ENCODE measurements at regions not wholly inside any gene's neighbourhood (a gene's known extent, or its start where the extent isn't known, plus 50 kb on each side); places are given as distances from the start of the nearest gene placed in this dataset.

DNA sequence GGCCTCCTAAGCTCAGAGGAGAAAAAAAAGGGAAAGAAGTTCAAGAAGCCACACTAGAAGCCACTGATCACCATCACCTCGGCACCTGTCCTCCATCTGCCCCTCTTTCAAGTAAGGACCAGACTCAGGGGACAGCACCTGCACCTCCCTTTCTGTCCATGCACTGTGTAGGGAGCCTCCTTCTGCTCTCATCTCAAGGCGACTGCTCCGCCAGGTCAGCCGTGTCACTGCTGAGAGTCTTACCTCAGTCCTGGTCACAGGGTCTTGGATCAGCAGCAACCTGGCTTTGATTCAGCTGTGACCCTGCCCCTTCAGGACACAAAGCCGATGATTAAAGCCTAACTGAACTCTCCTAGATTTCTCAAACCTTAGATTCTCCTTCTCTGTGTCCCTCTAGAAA, 101.5 kb downstream of the ZNF280B start (continued):
- TF ChIP-seq, protein P1, sequence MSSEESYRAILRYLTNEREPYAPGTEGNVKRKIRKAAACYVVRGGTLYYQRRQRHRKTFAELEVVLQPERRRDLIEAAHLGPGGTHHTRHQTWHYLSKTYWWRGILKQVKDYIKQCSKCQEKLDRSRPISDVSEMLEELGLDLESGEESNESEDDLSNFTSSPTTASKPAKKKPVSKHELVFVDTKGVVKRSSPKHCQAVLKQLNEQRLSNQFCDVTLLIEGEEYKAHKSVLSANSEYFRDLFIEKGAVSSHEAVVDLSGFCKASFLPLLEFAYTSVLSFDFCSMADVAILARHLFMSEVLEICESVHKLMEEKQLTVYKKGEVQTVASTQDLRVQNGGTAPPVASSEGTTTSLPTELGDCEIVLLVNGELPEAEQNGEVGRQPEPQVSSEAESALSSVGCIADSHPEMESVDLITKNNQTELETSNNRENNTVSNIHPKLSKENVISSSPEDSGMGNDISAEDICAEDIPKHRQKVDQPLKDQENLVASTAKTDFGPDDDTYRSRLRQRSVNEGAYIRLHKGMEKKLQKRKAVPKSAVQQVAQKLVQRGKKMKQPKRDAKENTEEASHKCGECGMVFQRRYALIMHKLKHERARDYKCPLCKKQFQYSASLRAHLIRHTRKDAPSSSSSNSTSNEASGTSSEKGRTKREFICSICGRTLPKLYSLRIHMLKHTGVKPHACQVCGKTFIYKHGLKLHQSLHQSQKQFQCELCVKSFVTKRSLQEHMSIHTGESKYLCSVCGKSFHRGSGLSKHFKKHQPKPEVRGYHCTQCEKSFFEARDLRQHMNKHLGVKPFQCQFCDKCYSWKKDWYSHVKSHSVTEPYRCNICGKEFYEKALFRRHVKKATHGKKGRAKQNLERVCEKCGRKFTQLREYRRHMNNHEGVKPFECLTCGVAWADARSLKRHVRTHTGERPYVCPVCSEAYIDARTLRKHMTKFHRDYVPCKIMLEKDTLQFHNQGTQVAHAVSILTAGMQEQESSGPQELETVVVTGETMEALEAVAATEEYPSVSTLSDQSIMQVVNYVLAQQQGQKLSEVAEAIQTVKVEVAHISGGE (CRISPR knock-in tag; IDR thresholded peaks at IDR 0.05), result 0 out of 6 replicates have a peak, but pooled peaks of 1 of the 3 experiments have one; percentile 17
- peak in 1 of 2 experiments; percentile 77; a peak in 1 of 4 replicates for TF ChIP-seq MCM7 (IDR thresholded peaks at IDR 0.05)
- TF ChIP-seq, protein P2, sequence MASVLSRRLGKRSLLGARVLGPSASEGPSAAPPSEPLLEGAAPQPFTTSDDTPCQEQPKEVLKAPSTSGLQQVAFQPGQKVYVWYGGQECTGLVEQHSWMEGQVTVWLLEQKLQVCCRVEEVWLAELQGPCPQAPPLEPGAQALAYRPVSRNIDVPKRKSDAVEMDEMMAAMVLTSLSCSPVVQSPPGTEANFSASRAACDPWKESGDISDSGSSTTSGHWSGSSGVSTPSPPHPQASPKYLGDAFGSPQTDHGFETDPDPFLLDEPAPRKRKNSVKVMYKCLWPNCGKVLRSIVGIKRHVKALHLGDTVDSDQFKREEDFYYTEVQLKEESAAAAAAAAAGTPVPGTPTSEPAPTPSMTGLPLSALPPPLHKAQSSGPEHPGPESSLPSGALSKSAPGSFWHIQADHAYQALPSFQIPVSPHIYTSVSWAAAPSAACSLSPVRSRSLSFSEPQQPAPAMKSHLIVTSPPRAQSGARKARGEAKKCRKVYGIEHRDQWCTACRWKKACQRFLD (CRISPR knock-in tag; IDR thresholded peaks at IDR 0.05), result 0 out of 2 replicates have a peak, but pooled peaks have one; percentile 23
- TF ChIP-seq NR3C1 (CRISPR knock-in tag; IDR thresholded peaks at IDR 0.05), result no peak
- peak; percentile 29; the same call in 1 of the 2 replicates for TF ChIP-seq STAG1 (CRISPR knock-in tag; IDR thresholded peaks at IDR 0.05; ENCODE audit: borderline replicate concordance)
